Astrocyte (in vitro differentiated cells and primary cell): ENCODE measurements at regions not wholly inside any gene's neighbourhood (a gene's known extent, or its start where the extent isn't known, plus 50 kb on each side); places are given as distances from the start of the nearest gene placed in this dataset.

Experiments used
- DNase-seq: peaks from one replicate; pipeline ENCODE4 v3.0.0-alpha.2; 2010; ENCODE audit warnings: low read depth
- FAIRE-seq: peaks from 2 replicates; lab custom pipeline; 2011; peaks lifted over from hg19 to GRCh38; lab: Jason Lieb, UNC
- H2AFZ ChIP-seq: 2 replicates; pipeline ENCODE4 v1.6.0; 2012; ENCODE audit warnings: low read depth, low read length, inconsistent platforms
- H3K27ac ChIP-seq: 2 replicates; pipeline ENCODE4 v1.5.1; 2011; ENCODE audit warnings: low read depth, low read length, inconsistent platforms
- H3K27me3 ChIP-seq: 2 replicates; pipeline ENCODE4 v1.6.0; 2011; ENCODE audit warnings: low read length, inconsistent platforms; ENCODE audit not compliant: insufficient read depth
- H3K36me3 ChIP-seq: 2 replicates; pipeline ENCODE4 v1.5.1; 2011; ENCODE audit warnings: low read length, inconsistent platforms; ENCODE audit not compliant: insufficient read depth
- H3K4me1 ChIP-seq: 2 replicates; pipeline ENCODE4 v1.5.1; 2011; ENCODE audit warnings: low read length, inconsistent platforms; ENCODE audit not compliant: insufficient read depth
- H3K4me2 ChIP-seq: 2 replicates; pipeline ENCODE4 v1.6.0; 2012; ENCODE audit warnings: low read length, inconsistent platforms
- H3K4me3 ChIP-seq: 2 replicates; pipeline ENCODE4 v1.5.1; 2011; ENCODE audit warnings: low read depth, mild to moderate bottlenecking, low read length, inconsistent platforms; ENCODE audit not compliant: insufficient read depth
- H3K79me2 ChIP-seq: 2 replicates; pipeline ENCODE4 v1.6.0; 2012; ENCODE audit warnings: mild to moderate bottlenecking, low read length, inconsistent platforms; ENCODE audit not compliant: insufficient read depth
- H3K9ac ChIP-seq: 2 replicates; pipeline ENCODE4 v1.6.0; 2012; ENCODE audit warnings: mild to moderate bottlenecking, low read length, inconsistent platforms
- H3K9me3 ChIP-seq: 2 replicates; pipeline ENCODE4 v1.5.1; 2012; ENCODE audit warnings: low read depth, mild to moderate bottlenecking, low read length, inconsistent platforms; ENCODE audit not compliant: insufficient read depth
- H4K20me1 ChIP-seq: 2 replicates; pipeline ENCODE4 v1.6.0; 2012; ENCODE audit warnings: low read length, inconsistent platforms; ENCODE audit not compliant: insufficient read depth
- H3K27ac Mint-ChIP-seq: one replicate; pipeline ENCODE4 v1.8.0; 2021; ENCODE audit warnings: mild to moderate bottlenecking, mixed read lengths; ENCODE audit not compliant: unreplicated experiment
- H3K27me3 Mint-ChIP-seq: one replicate; pipeline ENCODE4 v1.8.0; 2021; ENCODE audit warnings: low read depth, mixed read lengths; ENCODE audit not compliant: unreplicated experiment
- H3K36me3 Mint-ChIP-seq: one replicate; pipeline ENCODE4 v1.8.0; 2021; ENCODE audit warnings: low read depth, mixed read lengths; ENCODE audit not compliant: unreplicated experiment
- H3K4me1 Mint-ChIP-seq: one replicate; pipeline ENCODE4 v1.8.0; 2021; ENCODE audit warnings: low read depth, mixed read lengths; ENCODE audit not compliant: unreplicated experiment
- H3K4me3 Mint-ChIP-seq: one replicate; pipeline ENCODE4 v1.8.0; 2021; ENCODE audit warnings: mild to moderate bottlenecking, moderate library complexity, mixed read lengths; ENCODE audit not compliant: unreplicated experiment
- H3K9me3 Mint-ChIP-seq: one replicate; pipeline ENCODE4 v1.8.0; 2021; ENCODE audit warnings: mild to moderate bottlenecking, mixed read lengths; ENCODE audit not compliant: unreplicated experiment
- EZH2 ChIP-seq: IDR thresholded peaks from 2 replicates; pipeline ENCODE4 v1.6.1; 2012; ENCODE audit warnings: mild to moderate bottlenecking, low read length, inconsistent platforms; ENCODE audit not compliant: insufficient read depth
- TF ChIP-seq, protein P1 (sequence below): IDR thresholded peaks from 2 replicates; pipeline ENCODE4 v1.5.1; 2011; ENCODE audit warnings: low read depth, mild to moderate bottlenecking, inconsistent platforms, low read length, moderate library complexity; ENCODE audit not compliant: insufficient read depth

DNA sequence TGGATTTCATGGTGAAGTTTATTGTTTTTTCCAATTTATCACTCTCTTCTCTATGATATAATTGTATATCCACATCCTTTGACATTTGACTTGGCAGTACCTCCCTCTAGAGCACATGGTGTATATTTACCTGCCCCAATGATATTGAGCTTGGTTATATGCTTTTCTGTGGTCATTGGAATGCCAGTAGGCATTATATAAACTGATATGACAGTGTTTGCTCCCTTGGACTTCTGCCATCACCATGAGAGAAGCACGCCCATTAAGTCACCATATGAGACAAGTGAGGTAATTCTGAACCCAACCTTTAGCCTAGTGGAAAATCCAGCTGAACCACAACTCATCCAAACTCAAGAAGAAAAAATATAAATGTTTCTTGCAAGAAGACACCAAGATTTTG is 2761.5 kb downstream of the ARAP2 start:
- H3K27ac Mint-ChIP-seq, result no peak overlapping the region
- Histone ChIP-seq H3K9ac (no peak overlapping the region), H3K27me3 (no peaks in the 10 kb centered on the region), H3K79me2 (no peaks in the 10 kb centered on the region), H3K4me3 (no peak overlapping the region), H3K27ac (no peak overlapping the region), H3K36me3 (no peaks in the 10 kb centered on the region), H4K20me1 (no peaks in the 10 kb centered on the region), H3K4me1 (no peaks in the 10 kb centered on the region), H2AFZ (no peak overlapping the region), H3K4me2 (no peak overlapping the region), H3K9me3 (no peaks in the 10 kb centered on the region)
- H3K36me3 Mint-ChIP-seq, result no peaks in the 10 kb centered on the region
- no peaks in the 10 kb centered on the region for H3K9me3 Mint-ChIP-seq
- TF ChIP-seq, protein P1, sequence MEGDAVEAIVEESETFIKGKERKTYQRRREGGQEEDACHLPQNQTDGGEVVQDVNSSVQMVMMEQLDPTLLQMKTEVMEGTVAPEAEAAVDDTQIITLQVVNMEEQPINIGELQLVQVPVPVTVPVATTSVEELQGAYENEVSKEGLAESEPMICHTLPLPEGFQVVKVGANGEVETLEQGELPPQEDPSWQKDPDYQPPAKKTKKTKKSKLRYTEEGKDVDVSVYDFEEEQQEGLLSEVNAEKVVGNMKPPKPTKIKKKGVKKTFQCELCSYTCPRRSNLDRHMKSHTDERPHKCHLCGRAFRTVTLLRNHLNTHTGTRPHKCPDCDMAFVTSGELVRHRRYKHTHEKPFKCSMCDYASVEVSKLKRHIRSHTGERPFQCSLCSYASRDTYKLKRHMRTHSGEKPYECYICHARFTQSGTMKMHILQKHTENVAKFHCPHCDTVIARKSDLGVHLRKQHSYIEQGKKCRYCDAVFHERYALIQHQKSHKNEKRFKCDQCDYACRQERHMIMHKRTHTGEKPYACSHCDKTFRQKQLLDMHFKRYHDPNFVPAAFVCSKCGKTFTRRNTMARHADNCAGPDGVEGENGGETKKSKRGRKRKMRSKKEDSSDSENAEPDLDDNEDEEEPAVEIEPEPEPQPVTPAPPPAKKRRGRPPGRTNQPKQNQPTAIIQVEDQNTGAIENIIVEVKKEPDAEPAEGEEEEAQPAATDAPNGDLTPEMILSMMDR, result no peak
- no peak for TF ChIP-seq EZH2
- no peak for FAIRE-seq
- no peak overlapping the region for H3K4me3 Mint-ChIP-seq
- no peaks in the 10 kb centered on the region for H3K27me3 Mint-ChIP-seq
- H3K4me1 Mint-ChIP-seq, result no peaks in the 10 kb centered on the region
- no peak for DNase-seq

DNA sequence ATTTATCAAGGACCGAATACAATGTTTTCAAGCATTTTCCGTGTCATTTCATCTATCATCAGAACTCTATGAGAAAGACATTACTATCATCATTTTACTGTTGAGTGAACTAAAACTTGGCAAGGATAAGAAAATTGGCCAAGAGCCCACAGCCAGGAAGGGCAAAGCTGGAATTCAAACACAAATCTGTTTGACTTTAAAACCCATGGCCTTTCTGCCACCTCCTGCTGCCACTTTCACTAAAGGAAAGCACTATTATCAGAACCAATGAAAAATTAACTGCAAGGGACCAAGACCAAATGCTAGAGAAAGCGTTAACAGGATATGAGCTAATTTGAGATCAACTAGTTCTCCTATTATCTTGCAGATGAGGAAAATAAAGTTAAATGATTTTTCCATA is 2759.2 kb downstream of the ARAP2 start:
- Histone ChIP-seq H3K4me1 (no peaks in the 10 kb centered on the region), H4K20me1 (no peaks in the 10 kb centered on the region), H3K79me2 (no peaks in the 10 kb centered on the region), H3K9ac (no peak overlapping the region), H3K27me3 (no peaks in the 10 kb centered on the region), H2AFZ (no peak overlapping the region), H3K9me3 (no peaks in the 10 kb centered on the region), H3K27ac (no peak overlapping the region), H3K36me3 (no peaks in the 10 kb centered on the region), H3K4me2 (no peak overlapping the region), H3K4me3 (no peak overlapping the region)
- Mint-ChIP-seq H3K36me3 (no peaks in the 10 kb centered on the region), H3K4me3 (no peak overlapping the region), H3K27ac (no peak overlapping the region), H3K9me3 (no peaks in the 10 kb centered on the region), H3K4me1 (no peaks in the 10 kb centered on the region), H3K27me3 (no peaks in the 10 kb centered on the region)
- FAIRE-seq, result no peak
- TF ChIP-seq, protein P1, result no peak
- no peak for TF ChIP-seq EZH2
- DNase-seq, result no peak

DNA sequence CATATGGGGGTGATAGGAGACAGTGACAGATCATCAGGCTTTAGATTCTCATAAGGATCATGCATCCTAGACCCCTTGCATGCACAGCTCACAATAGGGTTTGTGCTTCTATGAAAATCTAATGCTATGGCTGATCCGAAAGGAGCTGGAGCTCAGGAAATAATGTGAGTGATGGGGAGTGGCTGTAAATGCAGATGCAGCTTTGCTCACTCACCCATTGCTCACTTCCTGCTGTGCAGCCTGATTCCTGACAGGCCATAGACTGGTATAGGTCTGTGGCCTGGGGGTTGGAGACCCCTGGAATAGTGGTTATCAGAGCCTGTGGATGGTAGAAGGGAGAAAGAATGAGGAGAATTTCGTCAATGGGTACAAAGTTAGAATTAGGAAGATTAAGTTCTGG is 2751.1 kb downstream of the ARAP2 start:
- no peaks in the 10 kb centered on the region for H3K4me1 ChIP-seq
- DNase-seq (no peak), FAIRE-seq (no peak)
- TF ChIP-seq EZH2, result no peak
- TF ChIP-seq, protein P1, result no peak
- no peak overlapping the region for H2AFZ ChIP-seq
- H3K36me3 ChIP-seq, result no peaks in the 10 kb centered on the region
- no peak overlapping the region for H3K27ac Mint-ChIP-seq
- H3K79me2 ChIP-seq, result no peaks in the 10 kb centered on the region
- H3K27me3 ChIP-seq, result no peaks in the 10 kb centered on the region
- no peak overlapping the region for H3K4me2 ChIP-seq
- no peaks in the 10 kb centered on the region for H3K9me3 Mint-ChIP-seq
- no peaks in the 10 kb centered on the region for H3K27me3 Mint-ChIP-seq
- H3K9me3 ChIP-seq, result no peaks in the 10 kb centered on the region
- H3K27ac ChIP-seq, result no peak overlapping the region
- no peaks in the 10 kb centered on the region for H4K20me1 ChIP-seq
- H3K4me3 Mint-ChIP-seq, result no peak overlapping the region
- H3K36me3 Mint-ChIP-seq, result no peaks in the 10 kb centered on the region
- no peak overlapping the region for H3K9ac ChIP-seq
- no peak overlapping the region for H3K4me3 ChIP-seq
- peaks cover 2% of the 10 kb centered on the region for H3K4me1 Mint-ChIP-seq
